H9 (cell line): ENCODE measurements at regions not wholly inside any gene's neighbourhood (a gene's known extent, or its start where the extent isn't known, plus 50 kb on each side); places are given as distances from the start of the nearest gene placed in this dataset.

Experiments used
- DNase-seq: peaks from one replicate; pipeline ENCODE4 v3.0.0-alpha.2; 2017
- H2AFZ ChIP-seq: one replicate; pipeline ENCODE4 v1.6.1; 2013; ENCODE audit warnings: mild to moderate bottlenecking, low read length, control low read depth, moderate library complexity
- H2AK5ac ChIP-seq: 2 replicates; pipeline ENCODE4 v1.6.1; 2013; ENCODE audit warnings: low read length, control low read depth, mixed read lengths; ENCODE audit not compliant: insufficient read length
- H2BK120ac ChIP-seq: one replicate; pipeline ENCODE4 v1.6.1; 2013; ENCODE audit warnings: low read depth, mild to moderate bottlenecking, low read length, control low read depth, inconsistent platforms; ENCODE audit not compliant: poor library complexity, severe bottlenecking
- H2BK12ac ChIP-seq: 2 replicates; pipeline ENCODE4 v1.6.1; 2013; ENCODE audit warnings: low read length, control low read depth, mixed read lengths, low read depth; ENCODE audit not compliant: insufficient read length
- H2BK15ac ChIP-seq: 2 replicates; pipeline ENCODE4 v1.6.1; 2013; ENCODE audit warnings: low read depth, low read length, control low read depth
- H2BK20ac ChIP-seq: one replicate; pipeline ENCODE4 v1.6.1; 2013; ENCODE audit warnings: low read depth, mild to moderate bottlenecking, low read length, control low read depth, inconsistent platforms; ENCODE audit not compliant: poor library complexity, severe bottlenecking
- H2BK5ac ChIP-seq: 2 replicates; pipeline ENCODE4 v1.6.1; 2013; ENCODE audit warnings: low read length, control low read depth, mixed read lengths; ENCODE audit not compliant: insufficient read length
- H3K14ac ChIP-seq: 2 replicates; pipeline ENCODE4 v1.6.1; 2013; ENCODE audit warnings: low read length, control low read depth; ENCODE audit not compliant: insufficient read depth
- H3K18ac ChIP-seq: 2 replicates; pipeline ENCODE4 v1.6.1; 2013; ENCODE audit warnings: low read depth, mild to moderate bottlenecking, mixed read lengths, low read length, control low read depth; ENCODE audit not compliant: insufficient read length
- H3K23ac ChIP-seq: 2 replicates; pipeline ENCODE4 v1.6.1; 2013; ENCODE audit warnings: low read length, control low read depth, mixed read lengths, low read depth; ENCODE audit not compliant: insufficient read length
- H3K23me2 ChIP-seq: 2 replicates; pipeline ENCODE4 v1.6.1; 2013; ENCODE audit warnings: low read depth, mild to moderate bottlenecking, mixed read lengths, low read length, control low read depth; ENCODE audit not compliant: insufficient read length, poor library complexity, severe bottlenecking
- H3K27ac ChIP-seq: 2 replicates; pipeline ENCODE4 v1.5.1; 2013; ENCODE audit warnings: low read length, control low read depth, mixed read lengths, low read depth; ENCODE audit not compliant: insufficient read length
- H3K27me3 ChIP-seq: 2 replicates; pipeline ENCODE4 v1.6.1; 2013; ENCODE audit warnings: low read length, control low read depth, inconsistent platforms; ENCODE audit not compliant: insufficient read depth
- H3K4ac ChIP-seq: 2 replicates; pipeline ENCODE4 v1.6.1; 2013; ENCODE audit warnings: low read depth, mild to moderate bottlenecking, control low read depth, inconsistent platforms, low read length, moderate library complexity
- H3K4me1 ChIP-seq: 2 replicates; pipeline ENCODE4 v1.6.1; 2013; ENCODE audit warnings: low read length, control low read depth, inconsistent platforms; ENCODE audit not compliant: insufficient read depth
- H3K4me2 ChIP-seq: 2 replicates; pipeline ENCODE4 v1.6.1; 2013; ENCODE audit warnings: low read length, control low read depth, mixed read lengths; ENCODE audit not compliant: insufficient read length, insufficient read depth
- H3K56ac ChIP-seq: 2 replicates; pipeline ENCODE4 v1.6.1; 2013; ENCODE audit warnings: low read depth, mild to moderate bottlenecking, mixed read lengths, low read length, control low read depth; ENCODE audit not compliant: insufficient read length
- H3K79me1 ChIP-seq: 2 replicates; pipeline ENCODE4 v1.6.1; 2013; ENCODE audit warnings: low read depth, mild to moderate bottlenecking, moderate library complexity, low read length, control low read depth, inconsistent platforms; ENCODE audit not compliant: insufficient read depth, poor library complexity, severe bottlenecking
- H3K79me2 ChIP-seq: 2 replicates; pipeline ENCODE4 v1.6.1; 2013; ENCODE audit warnings: low read length, control low read depth, inconsistent platforms; ENCODE audit not compliant: insufficient read depth
- H3K9ac ChIP-seq: 2 replicates; pipeline ENCODE4 v1.6.1; 2013; ENCODE audit warnings: low read length, control low read depth, mixed read lengths; ENCODE audit not compliant: insufficient read length; ENCODE audit errors: extremely low read depth
- H3K9me3 ChIP-seq: one replicate; pipeline ENCODE4 v1.6.1; 2013; ENCODE audit warnings: low read depth, low read length, inconsistent platforms; ENCODE audit not compliant: control insufficient read depth
- H3T11ph ChIP-seq: one replicate; pipeline ENCODE4 v1.6.1; 2013; ENCODE audit warnings: mild to moderate bottlenecking, low read length, control low read depth, inconsistent platforms
- H4K20me1 ChIP-seq: one replicate; pipeline ENCODE4 v1.6.1; 2013; ENCODE audit not compliant: control insufficient read depth, insufficient read length, insufficient read depth
- H4K5ac ChIP-seq: 2 replicates; pipeline ENCODE4 v1.6.1; 2013; ENCODE audit warnings: low read depth, mild to moderate bottlenecking, mixed read lengths, low read length, control low read depth; ENCODE audit not compliant: insufficient read length
- H4K8ac ChIP-seq: replicated peaks from 2 replicates; pipeline ENCODE4 v1.6.1; 2013; ENCODE audit warnings: low read length, control low read depth, mixed read lengths, low read depth; ENCODE audit not compliant: insufficient read length
- H4K91ac ChIP-seq: 2 replicates; pipeline ENCODE4 v1.6.1; 2013; ENCODE audit warnings: low read depth, mild to moderate bottlenecking, moderate library complexity, mixed read lengths, low read length, control low read depth; ENCODE audit not compliant: insufficient read length
- H3K27ac Mint-ChIP-seq, 3 experiments: 2 replicates in 2 of 3; 3 replicates in 1 of 3; pipeline ENCODE4 v1.8.0; 2020 to 2021; ENCODE audit warnings: mixed read lengths in 3 of 3, mild to moderate bottlenecking in 1 of 3, moderate library complexity in 1 of 3
- H3K27me3 Mint-ChIP-seq: 2 replicates; pipeline ENCODE4 v1.8.0; 2021; ENCODE audit warnings: low read depth, mild to moderate bottlenecking, moderate library complexity, mixed read lengths
- H3K36me3 Mint-ChIP-seq, 3 experiments: 2 replicates in 2 of 3; 3 replicates in 1 of 3; pipeline ENCODE4 v1.8.0; 2020 to 2021; ENCODE audit warnings: low read depth in 3 of 3, mixed read lengths in 3 of 3; ENCODE audit not compliant: insufficient read depth in 1 of 3
- H3K4me1 Mint-ChIP-seq, 2 experiments: 2 replicates each; pipeline ENCODE4 v1.8.0; 2020; ENCODE audit warnings: mixed read lengths in 2 of 2
- H3K4me3 Mint-ChIP-seq, 2 experiments: 2 replicates in 1 of 2; 3 replicates in 1 of 2; pipeline ENCODE4 v1.8.0; 2020 to 2021; ENCODE audit warnings: mild to moderate bottlenecking in 2 of 2, mixed read lengths in 2 of 2, moderate library complexity in 1 of 2
- H3K9me3 Mint-ChIP-seq, 2 experiments: 2 replicates in 1 of 2; 3 replicates in 1 of 2; pipeline ENCODE4 v1.8.0; 2020; ENCODE audit warnings: mild to moderate bottlenecking in 2 of 2, mixed read lengths in 2 of 2, moderate library complexity in 1 of 2
- CTCF ChIP-seq: fragments of 200-600 bp; sonication (generic); conservative IDR thresholded peaks from 3 replicates; pipeline ENCODE4 v1.8.0; 2021; ENCODE audit warnings: antibody characterized with exemption, mild to moderate bottlenecking
- WGBS: extraction: QIAGEN DNeasy Blood & Tissue Kit; methylation state at CpG from one replicate; pipeline ENCODE4 v1.1.7; 2013; ENCODE audit warnings: missing lambda C conversion rate, low lambda C conversion rate, mixed read lengths; ENCODE audit not compliant: insufficient read length; ENCODE audit errors: extremely low coverage; 5-methylcytosine and 5-hydroxymethylcytosine counted together

DNA sequence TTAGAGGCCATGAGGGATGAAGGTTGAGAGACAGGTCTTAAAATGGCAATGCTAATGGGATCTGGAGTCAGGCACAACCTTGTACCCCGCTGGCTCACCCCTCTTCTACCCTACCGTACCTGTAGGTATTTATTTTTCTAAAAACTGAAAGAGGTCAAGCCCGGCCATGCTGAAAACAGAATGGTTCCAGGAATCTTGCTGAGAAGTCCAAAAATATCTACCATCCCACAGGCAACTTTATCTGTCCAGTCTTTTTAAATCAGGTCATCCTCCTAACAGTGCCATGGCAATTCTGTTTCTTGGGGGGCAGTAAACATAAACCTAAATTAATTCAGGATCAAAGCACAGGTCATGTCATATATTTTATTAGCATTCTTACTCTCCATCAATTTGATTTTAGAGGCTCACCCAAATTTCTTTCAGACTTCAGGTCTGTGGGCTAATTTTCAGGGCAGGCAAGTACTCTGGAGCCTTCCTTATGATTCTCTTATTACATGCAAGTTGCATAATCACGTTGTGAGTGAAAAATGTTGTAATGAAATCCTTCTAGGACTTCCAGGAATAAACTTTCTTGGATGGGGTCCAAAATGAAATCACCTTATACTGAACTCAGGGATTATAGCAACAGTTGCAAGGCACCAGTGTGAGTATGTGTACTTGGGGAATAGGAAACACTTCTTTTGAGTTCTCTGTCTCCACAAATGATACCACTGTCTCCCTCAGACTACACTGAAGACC lies 102.7 kb upstream of the NREP start:
- H4K5ac ChIP-seq, result no peak overlapping the region
- H3K4ac ChIP-seq, result no peak overlapping the region
- H4K91ac ChIP-seq, result no peak overlapping the region
- no peaks in the 10 kb centered on the region for H3K23me2 ChIP-seq
- H3K27ac ChIP-seq, result no peak overlapping the region
- H2AFZ ChIP-seq, result no peak overlapping the region
- H3K79me1 ChIP-seq, result no peaks in the 10 kb centered on the region
- H3K4me1 ChIP-seq, result no peaks in the 10 kb centered on the region; the same call in 1 of the 2 replicates
- H4K8ac ChIP-seq, result no peak overlapping the region
- H3K27me3 ChIP-seq, result no peaks in the 10 kb centered on the region
- H3K18ac ChIP-seq, result no peak overlapping the region
- H3K23ac ChIP-seq, result no peak overlapping the region
- H3K56ac ChIP-seq, result no peak overlapping the region
- no peak overlapping the region for H2BK5ac ChIP-seq
- no peak overlapping the region for H3K4me2 ChIP-seq
- no peaks in the 10 kb centered on the region for H4K20me1 ChIP-seq
- DNase-seq, result no peak
- Mint-ChIP-seq H3K36me3 (no peaks in the 10 kb centered on the region), H3K27ac (no peak overlapping the region), H3K4me3 (no peak overlapping the region), H3K9me3 (no peaks in the 10 kb centered on the region), H3K4me1 (peaks cover 13 to 18% of the 10 kb centered on the region in 2 experiments), H3K27me3 (no peaks in the 10 kb centered on the region)
- TF ChIP-seq CTCF, result no peak
- H3K9me3 ChIP-seq, result no peaks in the 10 kb centered on the region
- H2BK15ac ChIP-seq, result no peak overlapping the region
- H2AK5ac ChIP-seq, result no peak overlapping the region
- H2BK120ac ChIP-seq, result no peak overlapping the region
- H2BK12ac ChIP-seq, result no peak overlapping the region
- no peak overlapping the region for H3K9ac ChIP-seq
- H3T11ph ChIP-seq, result no peak overlapping the region
- no peaks in the 10 kb centered on the region; the same call in 1 of the 2 replicates for H3K79me2 ChIP-seq
- H3K14ac ChIP-seq, result no peak overlapping the region
- WGBS, result no CpG with 5 or more reads among the region's 4 CpGs
- no peak overlapping the region for H2BK20ac ChIP-seq
